Caki2 (cell line): ENCODE measurements at regions not wholly inside any gene's neighbourhood (a gene's known extent, or its start where the extent isn't known, plus 50 kb on each side); places are given as distances from the start of the nearest gene placed in this dataset.
"Not testable (repeated sequence)": the region's sequence is repeated elsewhere in the genome, so short reads cannot be mapped to it uniquely, and the experiment has no call there.

Experiments used
- DNase-seq: peaks from one replicate; pipeline ENCODE4 v3.0.0-alpha.2; 2015; ENCODE audit warnings: low read depth
- in situ Hi-C: cut with HindIII; loops from 2 replicates; pipeline ENCODE4 v1.10.0; 2016; ENCODE audit warnings: low sequenced_read_pairs, low pct_unique_long_range_greater_than_20kb, mixed read lengths

DNA sequence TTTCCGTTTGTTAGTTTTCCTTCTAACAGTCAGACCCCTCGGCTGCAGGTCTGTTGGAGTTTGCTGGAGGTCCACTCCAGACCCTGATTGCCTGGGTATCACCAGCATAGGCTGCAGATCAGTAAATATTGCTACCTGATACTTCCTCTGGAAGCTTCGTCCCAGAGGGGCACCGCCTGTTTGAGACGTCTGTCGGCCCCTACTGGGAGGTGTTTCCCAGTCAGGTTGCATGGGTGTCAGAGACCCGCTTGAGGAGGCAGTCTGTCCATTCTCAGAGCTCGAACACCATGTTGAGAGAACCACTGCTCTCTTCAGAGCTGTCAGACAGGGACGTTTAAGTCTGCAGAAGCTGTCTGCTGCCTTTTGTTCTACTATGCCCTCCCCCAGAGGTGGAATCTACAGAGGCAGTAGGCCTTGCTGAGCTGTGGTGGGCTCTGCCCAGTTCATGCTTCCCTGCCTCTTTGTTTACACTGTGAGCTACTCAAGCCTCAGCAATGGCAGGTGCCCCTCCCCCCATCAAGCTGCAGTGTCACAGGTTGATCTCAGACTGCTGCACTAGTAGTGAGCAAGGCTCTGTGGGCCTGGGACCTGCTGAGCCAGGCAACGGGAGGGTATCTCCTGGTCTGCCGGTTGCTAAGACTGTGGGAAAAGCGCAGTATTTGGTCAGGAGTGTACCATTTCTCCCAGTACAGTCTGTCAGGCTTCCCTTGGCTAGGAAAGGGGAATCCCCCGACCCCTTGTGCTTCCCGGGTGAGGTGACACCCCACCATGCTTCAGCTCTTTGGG is 74.4 kb upstream of the TOP3B start:
- in situ Hi-C loops, result not testable (repeated sequence)

DNA sequence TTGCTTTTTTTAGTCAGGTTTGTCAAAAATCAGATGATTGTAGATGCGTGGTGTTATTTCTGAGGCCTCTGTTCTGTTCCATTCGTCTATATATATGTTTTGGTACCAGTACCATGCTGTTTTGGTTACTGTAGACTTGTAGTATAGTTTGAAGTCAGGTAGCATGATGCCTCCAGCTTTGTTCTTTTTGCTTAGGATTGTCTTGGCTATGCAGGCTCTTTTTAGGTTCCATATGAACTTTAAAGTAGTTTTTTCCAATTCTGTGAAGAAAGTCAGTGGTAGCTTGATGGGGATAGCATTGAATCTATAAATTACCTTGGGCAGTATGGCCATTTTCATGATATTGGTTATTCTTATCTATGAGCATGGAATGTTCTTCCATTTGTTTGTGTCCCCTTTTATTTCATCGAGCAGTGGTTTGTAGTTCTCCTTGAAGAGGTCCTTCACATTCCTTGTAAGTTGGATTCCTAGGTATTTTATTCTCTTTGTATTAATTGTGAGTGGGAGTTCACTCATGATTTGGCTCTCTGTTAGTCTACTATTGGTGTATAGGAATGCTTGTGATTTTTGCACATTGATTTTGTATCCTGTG is 70.1 kb upstream of the TOP3B start:
- DNase-seq, in situ Hi-C loops: not testable (repeated sequence)

More for the DNA sequence above, 74.4 kb upstream of the TOP3B start:
- not testable (repeated sequence) for DNase-seq

DNA sequence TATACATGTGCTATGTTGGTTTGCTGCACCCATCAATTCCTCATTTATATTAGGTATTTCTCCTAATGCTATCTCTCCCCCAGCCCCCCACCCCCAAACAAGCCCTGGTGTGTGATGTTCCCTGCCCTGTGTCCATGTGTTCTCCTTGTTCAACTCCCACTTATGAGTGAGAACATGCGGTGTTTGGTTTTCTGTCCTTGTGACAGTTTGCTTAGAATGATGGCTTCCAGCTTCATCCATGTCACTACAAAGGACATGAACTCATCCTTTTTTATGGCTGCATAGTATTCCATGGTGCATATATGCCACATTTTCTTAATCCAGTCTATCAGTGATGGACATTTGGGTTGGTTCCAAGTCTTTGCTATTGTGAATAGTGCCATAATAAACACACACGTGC is 68.4 kb upstream of the TOP3B start:
- in situ Hi-C loops, DNase-seq: not testable (repeated sequence)

DNA sequence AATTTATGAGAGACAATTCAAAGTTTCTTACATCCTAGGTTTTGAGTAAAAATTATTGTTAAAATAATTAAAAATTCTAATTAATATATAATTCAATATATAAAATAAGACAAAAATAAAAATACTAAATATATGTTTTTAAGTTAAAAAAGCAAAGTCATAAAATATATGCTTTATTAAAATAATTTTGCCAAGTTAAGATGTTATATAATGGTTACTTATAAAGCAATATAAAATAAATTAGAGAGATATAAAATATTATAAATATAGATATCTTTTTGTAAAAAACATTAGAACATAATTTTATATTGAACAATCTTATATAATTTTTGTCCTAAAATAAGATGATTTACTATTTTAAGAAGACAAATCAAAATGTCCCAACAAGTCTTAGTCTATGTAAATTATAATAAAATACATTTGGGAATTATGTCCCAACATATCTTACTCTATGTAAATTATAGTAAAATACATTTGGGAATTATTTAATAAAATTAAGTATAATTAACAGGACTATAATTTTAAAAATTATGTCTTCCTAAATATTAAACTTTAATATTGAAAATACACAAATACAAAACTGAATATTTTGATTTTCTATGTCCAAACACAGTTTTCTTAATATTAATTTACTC is 67.7 kb upstream of the TOP3B start:
- no peak for DNase-seq
- in situ Hi-C loops, result no loop called here

DNA sequence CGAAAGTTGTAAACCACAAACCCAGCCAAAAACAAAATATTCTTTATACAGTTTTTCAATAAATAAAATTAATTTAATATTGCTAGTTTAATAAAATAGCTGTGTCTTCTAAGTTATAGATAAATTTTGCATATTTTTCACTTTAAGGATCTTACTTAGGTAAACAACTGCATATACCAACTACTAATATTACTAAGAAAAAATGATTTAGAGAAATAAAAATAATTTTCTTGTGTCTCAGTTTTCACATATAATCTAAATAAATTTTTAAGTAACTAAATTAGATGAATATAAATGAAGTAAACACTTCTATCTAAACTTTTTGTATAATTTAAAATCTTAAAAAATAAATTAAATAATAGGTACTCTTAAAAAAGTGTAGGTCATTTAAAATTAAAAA is 67.1 kb upstream of the TOP3B start:
- in situ Hi-C loops, result no loop called here
- no peak for DNase-seq

DNA sequence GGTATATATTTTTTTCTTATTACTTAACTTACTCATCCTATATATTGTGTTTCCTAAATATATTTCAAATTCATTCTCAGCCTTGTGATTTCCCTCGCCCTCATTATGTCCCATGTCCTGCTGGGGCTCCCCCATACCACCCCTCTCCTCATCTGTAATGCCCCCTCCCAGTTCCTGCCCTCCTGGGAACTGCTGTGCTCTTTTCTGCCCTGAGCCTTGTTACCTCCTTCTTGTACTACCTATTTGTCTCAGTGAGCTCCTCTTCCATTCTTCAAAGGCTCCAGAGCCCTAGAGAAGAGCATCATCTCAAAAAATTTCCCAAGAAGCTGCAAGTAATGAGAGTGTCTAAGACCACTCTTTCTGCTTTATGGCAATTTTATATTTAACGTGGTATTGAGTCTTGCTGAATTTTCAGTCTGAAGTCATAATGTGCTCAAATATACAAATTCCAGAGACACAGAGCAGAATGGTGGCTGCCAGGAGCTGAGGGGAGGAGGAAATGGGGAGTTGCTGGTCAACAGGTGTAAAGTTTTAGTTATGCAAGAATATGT is 66.5 kb upstream of the TOP3B start:
- in situ Hi-C loops, result no loop called here
- no peak for DNase-seq

DNA sequence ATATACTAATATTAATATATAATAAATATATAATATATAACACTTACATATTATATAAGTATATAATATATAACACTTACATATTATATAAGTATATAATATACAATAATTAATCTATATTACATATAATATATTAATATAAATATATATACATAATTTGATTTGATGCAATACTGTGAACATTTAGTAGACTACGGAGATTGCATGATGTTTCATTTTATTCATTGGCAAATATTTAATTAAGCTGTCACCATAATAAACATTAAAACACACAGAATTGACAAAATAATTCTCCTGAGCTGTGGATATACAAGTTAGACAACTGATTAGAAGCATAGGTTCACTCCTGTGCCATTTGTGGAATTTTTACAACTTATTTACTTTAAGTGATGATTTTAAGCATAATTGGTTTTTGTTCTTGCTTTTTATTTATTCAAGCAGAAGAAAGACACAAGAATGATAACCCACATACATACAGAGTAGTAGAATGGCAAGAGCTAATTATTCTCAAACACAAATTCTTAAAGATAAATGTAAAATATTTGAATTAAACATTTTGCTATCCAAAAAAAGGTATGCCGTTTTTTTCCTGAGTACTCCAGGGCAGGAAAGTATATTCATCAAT is 65.8 kb upstream of the TOP3B start:
- DNase-seq, result no peak
- in situ Hi-C loops, result no loop called here

DNA sequence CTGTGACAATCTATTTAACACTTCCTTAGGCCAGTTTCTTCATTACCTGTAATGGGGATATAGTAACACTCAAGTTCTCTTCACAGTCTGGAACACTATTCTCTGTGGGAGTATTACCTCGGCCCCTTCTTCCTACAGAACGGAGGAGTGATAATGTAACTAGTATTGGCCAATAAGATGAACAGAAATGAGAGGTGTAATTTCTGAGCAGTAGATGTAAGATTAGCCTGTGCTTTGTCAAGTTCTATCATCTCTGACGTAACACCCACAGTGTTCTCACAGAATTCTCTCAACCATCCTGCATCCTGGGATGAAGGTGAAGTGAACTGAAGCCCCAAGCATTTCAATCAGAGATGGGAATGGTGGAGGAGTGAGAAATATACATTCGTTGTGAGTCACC is 65.2 kb upstream of the TOP3B start:
- no peak for DNase-seq
- in situ Hi-C loops, result no loop called here

DNA sequence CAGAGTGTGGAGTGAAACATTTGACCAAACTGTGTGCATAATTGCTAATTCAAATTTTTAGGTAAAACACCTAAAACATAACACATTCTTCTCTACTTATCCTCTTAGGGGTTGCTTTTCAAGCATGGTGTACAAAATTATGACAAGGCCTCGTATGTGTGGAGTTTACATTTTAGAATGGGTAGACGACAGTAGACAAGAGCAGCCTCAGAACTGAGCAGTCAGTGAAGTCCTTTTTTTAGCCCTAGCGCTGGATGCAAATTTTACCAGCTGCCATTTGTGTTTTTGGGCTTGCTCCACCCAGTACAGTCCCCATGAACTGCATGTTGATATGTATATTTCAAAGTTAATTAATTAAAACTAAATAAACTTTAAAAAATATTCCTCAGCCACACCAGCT is 64.7 kb upstream of the TOP3B start:
- no peak for DNase-seq
- in situ Hi-C loops, result no loop called here

DNA sequence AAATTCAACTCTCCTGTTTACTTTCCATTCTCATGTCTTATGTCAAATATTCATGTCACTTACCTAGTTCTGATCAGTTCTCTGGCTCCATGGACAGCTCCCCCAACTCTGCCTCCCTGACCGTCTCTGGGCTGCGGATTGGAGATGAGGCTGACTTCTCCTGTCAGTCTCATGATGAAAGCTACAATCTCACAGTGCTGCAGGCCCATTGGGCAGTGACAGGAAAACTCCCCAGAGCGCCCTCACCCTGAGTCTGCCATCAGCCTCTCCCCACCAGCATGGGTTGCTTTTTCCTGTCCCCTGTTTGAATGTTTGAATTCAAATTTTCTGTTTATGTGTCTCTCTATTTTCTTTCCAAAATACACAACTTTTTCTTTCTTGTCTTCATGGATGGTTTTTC is 63.8 kb upstream of the TOP3B start:
- DNase-seq, result no peak
- in situ Hi-C loops, result no loop called here

DNA sequence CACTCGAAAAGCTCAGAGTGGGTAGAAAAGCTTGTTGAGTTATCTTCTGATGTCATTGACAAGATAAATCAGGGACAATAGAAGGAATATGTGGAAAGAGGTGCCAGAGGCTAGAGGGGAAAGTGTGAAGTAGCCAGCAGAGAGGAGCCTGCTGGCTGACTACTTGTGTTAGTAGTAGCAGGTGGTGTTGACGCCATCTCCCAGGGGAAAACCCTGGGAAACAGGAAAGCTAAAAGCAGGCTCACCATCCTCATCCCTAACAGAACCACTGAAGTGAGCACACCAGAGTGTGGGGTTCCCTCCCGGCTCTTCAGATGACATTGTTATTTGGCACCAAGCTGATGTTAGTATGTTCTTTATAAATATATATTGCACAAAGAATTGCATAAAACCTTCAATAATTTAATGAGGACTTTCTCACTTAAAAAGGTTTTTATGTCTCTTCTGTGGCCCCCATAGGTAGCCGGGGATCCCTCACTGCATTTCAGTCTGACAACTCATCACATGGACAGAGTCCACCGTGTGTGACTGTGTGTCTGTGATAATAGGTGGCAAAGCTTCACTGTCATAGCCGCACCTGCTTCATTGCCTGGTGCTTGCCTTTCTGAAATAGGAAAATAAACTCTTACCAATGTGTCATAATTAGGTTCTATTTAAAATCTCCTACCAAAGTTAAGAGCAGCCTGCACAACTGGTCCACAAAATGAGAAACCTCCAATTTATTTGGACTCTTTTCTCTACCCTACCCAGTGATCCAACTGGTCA is 63.2 kb upstream of the TOP3B start:
- no peak for DNase-seq
- in situ Hi-C loops, result no loop called here

DNA sequence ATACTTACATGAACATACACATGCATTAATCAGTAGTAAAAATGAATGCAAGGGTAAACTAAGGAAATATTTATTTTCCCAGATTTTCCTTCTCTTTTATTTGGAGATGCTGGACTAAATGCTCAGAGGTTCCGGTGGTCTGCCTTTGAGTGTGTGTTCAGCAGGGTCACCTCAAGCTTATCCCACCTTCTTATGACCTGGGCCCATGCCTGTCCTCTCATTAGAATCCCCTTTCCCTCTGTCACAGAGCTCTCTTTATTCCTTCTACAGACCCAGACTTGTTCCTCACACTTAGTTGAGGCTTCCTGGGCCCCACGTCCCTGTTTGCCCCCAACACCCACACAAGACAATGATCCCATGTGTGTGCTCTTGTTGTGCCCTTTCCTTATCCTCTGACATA is 61.6 kb upstream of the TOP3B start:
- in situ Hi-C loops, result no loop called here
- no peak for DNase-seq

DNA sequence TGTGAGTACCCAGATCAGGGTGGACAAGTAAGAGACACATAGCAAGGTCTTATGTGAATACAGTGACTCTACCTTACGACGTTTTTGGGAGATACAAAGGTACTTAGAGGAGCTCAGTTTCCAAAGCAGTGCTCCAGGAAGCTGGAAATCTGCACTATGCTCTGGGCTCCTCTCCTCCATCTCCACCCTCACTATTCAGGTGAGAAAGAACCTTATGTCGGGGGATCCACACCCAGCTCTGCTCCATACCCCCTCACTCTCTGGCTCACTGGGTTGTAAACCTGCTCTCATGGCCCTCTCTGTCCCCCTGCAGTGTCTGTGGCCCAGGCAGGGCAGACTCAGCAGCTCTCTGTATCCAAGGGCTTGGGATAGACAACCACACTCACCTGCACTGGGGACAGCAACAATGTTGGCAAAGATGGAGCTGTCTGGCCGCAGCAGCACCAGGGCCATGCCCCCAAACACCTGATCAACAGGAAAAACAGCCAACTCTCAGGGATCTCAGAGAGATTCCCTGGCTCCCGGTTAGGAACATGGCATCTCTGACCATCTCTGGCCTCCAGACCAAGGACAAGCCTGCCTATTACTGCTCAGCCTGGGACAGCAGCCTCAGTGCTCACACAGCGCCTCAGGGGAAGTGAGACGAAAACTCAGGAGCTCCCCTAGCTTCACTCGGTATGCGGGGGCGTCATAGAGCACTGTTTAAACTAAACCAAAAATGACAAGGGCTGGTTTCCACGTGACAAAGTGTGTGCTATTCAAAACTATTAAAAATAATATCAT is 60.9 kb upstream of the TOP3B start:
- in situ Hi-C loops, result no loop called here
- no peak for DNase-seq

DNA sequence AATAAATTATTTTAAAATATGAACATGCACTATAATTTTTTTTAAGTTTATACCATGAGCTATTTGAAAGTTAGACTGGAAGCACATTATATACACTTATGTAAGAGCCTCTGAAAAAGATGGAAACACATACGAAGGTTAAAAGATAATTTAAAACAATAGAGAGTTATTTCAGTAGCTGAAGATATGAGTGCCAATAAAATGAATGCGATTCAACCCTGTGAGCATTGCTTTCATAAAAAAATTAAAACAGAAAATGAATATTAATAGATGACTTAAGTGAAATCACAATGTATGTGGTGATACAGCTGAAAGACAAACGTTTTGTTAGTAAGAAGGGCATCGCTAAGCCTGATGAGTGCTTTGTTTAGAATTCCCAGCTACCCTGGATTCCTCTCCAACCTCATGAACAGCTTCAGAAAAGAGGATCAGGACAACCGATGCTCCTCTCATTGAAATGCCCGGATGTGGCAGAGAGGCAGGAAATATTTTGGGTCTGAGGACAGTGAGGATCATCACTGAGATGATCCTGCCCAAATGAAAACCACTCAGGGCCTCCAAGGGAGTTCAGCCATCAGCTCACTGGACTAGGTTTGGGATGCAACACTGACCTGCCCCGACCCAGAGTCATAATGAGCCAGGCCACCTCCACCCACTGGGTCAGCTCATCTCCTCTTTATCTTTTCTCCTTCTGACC is 60.2 kb upstream of the TOP3B start:
- in situ Hi-C loops, result no loop called here
- no peak for DNase-seq

DNA sequence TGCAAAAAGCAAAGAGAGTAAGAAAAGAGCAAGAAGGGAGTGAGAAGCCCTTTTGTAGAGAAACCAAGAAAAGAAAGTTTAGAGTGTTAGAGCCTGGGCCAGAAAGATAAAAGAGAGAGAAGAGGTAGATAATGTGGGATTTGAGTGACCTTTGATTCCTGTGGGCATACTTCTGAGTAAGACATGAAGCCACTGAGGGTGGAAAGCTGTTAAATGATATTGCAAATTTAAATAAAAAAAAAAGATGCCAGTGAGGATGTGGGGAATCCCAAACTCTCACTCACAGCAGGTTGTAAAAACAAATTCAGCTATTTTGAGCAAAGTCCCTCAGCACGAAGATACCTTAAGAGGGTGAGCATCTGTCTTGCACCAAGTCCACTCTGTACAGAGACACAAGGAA is 59.4 kb upstream of the TOP3B start:
- peak; percentile 12 for DNase-seq
- in situ Hi-C loops, result no loop called here

DNA sequence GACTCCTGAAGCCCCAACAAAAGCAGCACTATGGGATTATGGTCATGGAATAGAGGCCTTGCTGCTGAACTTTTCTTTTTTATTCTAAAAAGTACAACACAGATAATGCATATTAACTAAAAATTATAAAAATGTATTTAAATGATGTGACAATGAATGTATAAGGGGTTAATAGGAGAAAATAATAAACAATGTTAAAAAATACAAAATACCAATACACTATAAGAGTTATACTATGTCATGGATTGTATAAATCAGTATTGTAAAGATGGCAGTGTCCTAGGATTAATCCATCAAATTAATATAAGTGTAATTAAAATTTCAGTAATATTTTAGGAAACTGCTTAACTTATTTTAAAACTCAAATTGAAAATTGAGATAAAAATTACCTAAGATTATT is 58.3 kb upstream of the TOP3B start:
- DNase-seq, result no peak
- in situ Hi-C loops, result no loop called here

DNA sequence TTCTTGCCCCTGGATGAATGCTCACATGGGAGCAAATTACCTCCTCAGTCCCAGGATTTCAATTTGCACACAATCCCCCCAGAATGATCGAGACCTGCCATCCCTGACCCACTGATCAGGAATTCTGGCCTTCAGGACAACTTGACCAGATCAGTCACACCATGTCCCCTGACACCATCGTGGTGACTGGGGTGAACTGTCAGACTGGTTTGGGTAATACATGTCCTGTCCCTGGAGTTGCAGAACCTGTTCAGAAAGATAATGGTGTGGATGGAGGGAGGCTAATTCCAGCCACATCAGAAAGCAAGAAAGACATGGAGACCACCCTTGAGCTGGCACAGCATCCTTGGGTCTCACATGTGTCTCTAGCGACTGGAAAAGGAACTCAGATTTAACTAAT is 57.9 kb upstream of the TOP3B start:
- no peak for DNase-seq
- in situ Hi-C loops, result no loop called here
